ENCODE measurements at regions not wholly inside any gene's neighbourhood (a gene's known extent, or its start where the extent isn't known, plus 50 kb on each side); places are given as distances from the start of the nearest gene placed in this dataset.

DNA sequence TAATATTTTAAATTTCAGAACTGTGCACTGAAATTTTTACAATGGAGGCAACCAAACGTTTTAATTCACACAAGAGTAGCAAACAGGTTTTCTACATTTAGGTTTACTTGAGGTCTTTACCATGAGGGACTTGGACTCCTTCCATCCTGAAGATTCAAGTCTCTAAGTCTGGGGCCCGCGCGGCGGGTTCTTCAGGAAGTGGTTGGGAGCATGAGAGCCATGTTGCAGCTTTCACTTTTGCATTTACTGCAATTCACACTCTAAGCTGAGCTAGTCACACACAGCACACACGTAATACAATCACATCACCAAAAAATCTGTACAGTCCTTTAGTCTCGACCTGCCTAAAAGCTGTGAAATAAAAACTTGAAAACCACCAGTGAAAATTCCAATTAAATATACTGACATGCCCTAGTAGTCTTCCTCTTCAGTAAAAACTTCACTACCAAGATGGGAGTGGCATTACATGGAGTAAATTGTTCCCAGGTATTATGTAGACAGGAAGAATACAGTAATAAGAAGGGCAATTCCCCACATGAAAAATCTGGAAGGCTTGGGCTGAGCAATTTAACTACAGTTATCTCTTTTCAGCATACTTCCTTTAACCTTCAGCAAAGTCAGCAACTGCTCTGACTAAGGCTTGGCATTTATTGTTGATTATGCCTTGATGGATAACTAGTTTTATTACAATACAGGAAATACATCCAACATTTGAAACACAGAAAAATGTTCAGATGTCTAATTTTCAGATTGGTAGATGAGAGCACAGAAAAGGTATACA lies 571.1 kb upstream of the DIPK2B start:
- Mint-ChIP-seq H3K4me3 (peak overlapping the region; percentile 99), H3K27ac (no peak overlapping the region), H3K36me3 (peaks cover 20% of the 10 kb centered on the region), H3K9me3 (no peaks in the 10 kb centered on the region), H3K4me1 (ENCODE audit: low read depth in 2 of 2) (peaks cover 37 to 50% of the 10 kb centered on the region in 2 donors), H3K27me3 (no peaks in the 10 kb centered on the region)
- peak; percentile 82 for DNase-seq (ENCODE audit: low spot score)
- ATAC-seq, result peak; percentile 80 to 83

GRCh38 chrX:45771114-45771513 lies 570.4 kb upstream of the DIPK2B start:
- ATAC-seq (no peak), DNase-seq (ENCODE audit: low spot score) (no peak)
- peaks cover 21% of the 10 kb centered on the region for H3K36me3 Mint-ChIP-seq
- no peaks in the 10 kb centered on the region for H3K9me3 Mint-ChIP-seq
- no peaks in the 10 kb centered on the region for H3K27me3 Mint-ChIP-seq
- H3K4me1 Mint-ChIP-seq (ENCODE audit: low read depth in 2 of 2), result peaks cover 34 to 49% of the 10 kb centered on the region in 2 donors
- no peak overlapping the region for H3K27ac Mint-ChIP-seq
- H3K4me3 Mint-ChIP-seq, result peak overlapping the region; percentile 99

GRCh38 chrX:45769761-45770582 lies 569.3 kb upstream of the DIPK2B start:
- peaks cover 34 to 47% of the 10 kb centered on the region in 2 donors for H3K4me1 Mint-ChIP-seq (ENCODE audit: low read depth in 2 of 2)
- H3K27me3 Mint-ChIP-seq, result no peaks in the 10 kb centered on the region
- no peaks in the 10 kb centered on the region for H3K9me3 Mint-ChIP-seq
- ATAC-seq, result peak; percentile 91 to 92
- peak; percentile 88 for DNase-seq (ENCODE audit: low spot score)
- H3K36me3 Mint-ChIP-seq, result peaks cover 24% of the 10 kb centered on the region
- H3K27ac Mint-ChIP-seq, result no peak overlapping the region
- H3K4me3 Mint-ChIP-seq, result peak overlapping the region; percentile 99

- Mint-ChIP-seq H3K27me3 (no peaks in the 10 kb centered on the region), H3K4me3 (peak overlapping the region; percentile 99), H3K9me3 (no peaks in the 10 kb centered on the region), H3K4me1 (ENCODE audit: low read depth in 2 of 2) (peaks cover 34 to 41% of the 10 kb centered on the region in 2 donors), H3K36me3 (peaks cover 26% of the 10 kb centered on the region), H3K27ac (no peak overlapping the region)
- DNase-seq (ENCODE audit: low spot score), result no peak
- no peak for ATAC-seq
Observed at GRCh38 chrX:45768666-45769236, 568.1 kb upstream of the DIPK2B start.

- Mint-ChIP-seq H3K27ac (no peak overlapping the region), H3K4me3 (peak overlapping the region; percentile 99), H3K27me3 (no peaks in the 10 kb centered on the region), H3K36me3 (peaks cover 29% of the 10 kb centered on the region), H3K9me3 (no peaks in the 10 kb centered on the region), H3K4me1 (ENCODE audit: low read depth in 2 of 2) (peaks cover 41 to 44% of the 10 kb centered on the region in 2 donors)
- peak; percentile 15 to 24 for ATAC-seq
- DNase-seq (ENCODE audit: low spot score), result no peak
Observed at GRCh38 chrX:45766981-45767501, 566.4 kb upstream of the DIPK2B start.

DNA sequence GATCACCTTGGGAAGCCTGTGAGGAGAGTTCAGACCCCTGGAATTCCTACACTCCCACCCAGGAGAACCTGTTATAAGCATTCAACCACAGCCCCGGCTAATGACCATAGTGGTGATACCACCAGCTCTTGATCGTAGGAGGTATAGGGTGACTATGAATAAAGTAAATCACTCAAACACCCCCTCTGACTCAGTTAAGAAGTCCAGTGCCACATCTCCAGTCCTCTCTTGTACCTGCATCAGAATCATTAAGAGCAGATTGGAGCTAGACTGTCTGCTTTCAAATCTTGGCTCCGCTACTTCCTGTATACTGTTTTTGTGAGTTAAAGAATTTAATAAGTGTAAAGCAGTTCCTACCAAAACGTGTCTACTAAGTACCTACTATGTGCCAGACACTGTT lies 565.1 kb upstream of the DIPK2B start:
- no peak overlapping the region for H3K27ac Mint-ChIP-seq
- no peak for DNase-seq (ENCODE audit: low spot score)
- H3K4me3 Mint-ChIP-seq, result peak overlapping the region; percentile 99
- H3K9me3 Mint-ChIP-seq, result no peaks in the 10 kb centered on the region
- peak in 1 of 2 donors; percentile 54 for ATAC-seq
- H3K36me3 Mint-ChIP-seq, result peaks cover 36% of the 10 kb centered on the region
- no peaks in the 10 kb centered on the region for H3K27me3 Mint-ChIP-seq
- H3K4me1 Mint-ChIP-seq (ENCODE audit: low read depth in 2 of 2), result peaks cover 38 to 41% of the 10 kb centered on the region in 2 donors

- Mint-ChIP-seq H3K4me1 (ENCODE audit: low read depth in 2 of 2) (peaks cover 41 to 43% of the 10 kb centered on the region in 2 donors), H3K4me3 (peak overlapping the region; percentile 99), H3K27me3 (no peaks in the 10 kb centered on the region), H3K36me3 (peaks cover 41% of the 10 kb centered on the region), H3K9me3 (no peaks in the 10 kb centered on the region), H3K27ac (no peak overlapping the region)
- no peak for ATAC-seq
- no peak for DNase-seq (ENCODE audit: low spot score)
Observed at GRCh38 chrX:45765281-45765680, 564.6 kb upstream of the DIPK2B start.

DNA sequence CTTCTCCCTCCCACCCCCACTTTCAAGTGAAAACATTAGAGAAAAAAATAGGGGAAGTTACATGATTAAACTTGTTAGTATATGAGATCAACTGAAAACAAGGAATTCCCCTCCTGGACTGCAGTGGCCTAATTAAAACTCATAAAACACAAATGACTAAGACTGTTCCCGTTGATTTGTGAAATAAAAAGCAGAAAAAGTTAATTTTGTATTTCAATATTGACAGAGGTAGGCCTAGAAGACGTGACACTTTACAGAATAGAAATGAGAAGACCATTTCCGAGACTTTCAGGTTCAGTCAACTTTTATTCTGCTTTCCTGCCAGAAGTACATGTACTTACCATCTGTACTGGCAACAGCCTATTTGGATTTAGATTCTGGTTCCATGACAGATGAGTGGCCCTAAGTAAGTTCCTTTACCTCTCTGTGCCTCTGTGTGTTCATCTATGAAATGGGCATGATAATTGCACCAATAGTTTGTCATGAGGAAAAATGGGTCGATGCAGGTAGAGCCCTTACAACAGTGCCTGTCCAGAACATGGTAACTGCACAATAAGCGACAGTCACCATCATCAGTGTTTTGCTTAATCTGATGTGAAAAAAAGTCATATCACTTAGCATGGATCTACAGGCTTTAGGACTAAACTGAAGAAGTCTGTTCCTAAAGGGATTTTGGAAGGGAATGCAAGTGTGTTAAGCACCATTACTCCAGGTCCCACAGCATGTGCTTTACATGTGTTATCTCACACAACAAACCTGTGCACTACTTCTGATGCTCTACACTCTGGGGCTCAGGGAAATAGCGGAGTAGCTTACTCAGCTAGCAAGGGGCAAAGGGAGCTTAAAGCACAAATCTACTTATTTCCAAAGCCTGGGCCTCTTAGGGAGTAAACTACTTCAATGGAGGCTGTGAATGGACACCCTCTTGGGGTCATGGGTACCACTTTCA lies 562.3 kb upstream of the DIPK2B start:
- DNase-seq (ENCODE audit: low spot score) (no peak), ATAC-seq (peak; percentile 8 to 57)
- no peaks in the 10 kb centered on the region for H3K27me3 Mint-ChIP-seq
- peaks cover 53 to 62% of the 10 kb centered on the region in 2 donors for H3K4me1 Mint-ChIP-seq (ENCODE audit: low read depth in 2 of 2)
- peak overlapping the region; percentile 91 for H3K4me3 Mint-ChIP-seq
- H3K36me3 Mint-ChIP-seq, result peaks cover 37% of the 10 kb centered on the region
- H3K27ac Mint-ChIP-seq, result no peak overlapping the region
- no peaks in the 10 kb centered on the region for H3K9me3 Mint-ChIP-seq

- H3K36me3 Mint-ChIP-seq, result peaks cover 31% of the 10 kb centered on the region
- H3K27me3 Mint-ChIP-seq, result no peaks in the 10 kb centered on the region
- H3K27ac Mint-ChIP-seq, result no peak overlapping the region
- H3K9me3 Mint-ChIP-seq, result no peaks in the 10 kb centered on the region
- ATAC-seq, result no peak
- peak overlapping the region; percentile 91 for H3K4me3 Mint-ChIP-seq
- H3K4me1 Mint-ChIP-seq (ENCODE audit: low read depth in 2 of 2), result peaks cover 53 to 65% of the 10 kb centered on the region in 2 donors
- DNase-seq (ENCODE audit: low spot score), result no peak
Observed at GRCh38 chrX:45761920-45762319, 561.2 kb upstream of the DIPK2B start.

DNA sequence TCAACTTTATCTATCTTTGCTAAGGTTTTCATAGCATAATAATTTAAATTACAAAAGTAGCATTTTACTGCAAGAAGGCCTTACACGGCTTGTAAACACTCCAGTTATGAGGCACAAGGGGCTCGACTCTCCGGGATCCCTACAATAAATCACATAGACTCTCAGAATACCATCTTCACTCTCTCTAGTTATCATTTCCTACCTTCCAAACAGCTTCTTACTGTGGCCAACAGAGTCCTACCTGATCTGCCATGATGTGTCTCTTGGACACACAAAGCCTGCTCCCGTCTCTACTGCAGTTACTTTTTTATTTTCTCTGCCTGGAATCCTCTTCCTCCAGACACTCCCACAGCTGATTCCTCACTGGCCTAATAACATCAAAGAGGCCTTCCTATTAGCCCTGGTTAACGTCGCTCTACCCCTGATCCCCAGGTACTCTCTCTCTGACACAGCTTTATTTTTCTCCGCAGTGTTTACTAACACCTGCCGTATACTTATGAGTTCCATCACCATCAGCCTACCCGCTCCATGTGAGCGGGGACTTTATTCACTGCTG lies 559.6 kb upstream of the DIPK2B start:
- Mint-ChIP-seq H3K4me3 (peak overlapping the region; percentile 84), H3K36me3 (peaks cover 33% of the 10 kb centered on the region), H3K4me1 (ENCODE audit: low read depth in 2 of 2) (peaks cover 61 to 70% of the 10 kb centered on the region in 2 donors), H3K9me3 (no peaks in the 10 kb centered on the region), H3K27ac (no peak overlapping the region), H3K27me3 (no peaks in the 10 kb centered on the region)
- ATAC-seq (no peak), DNase-seq (ENCODE audit: low spot score) (no peak)

- H3K4me3 Mint-ChIP-seq, result peak overlapping the region; percentile 84
- H3K27me3 Mint-ChIP-seq, result no peaks in the 10 kb centered on the region
- ATAC-seq (peak; percentile 67 to 78), DNase-seq (ENCODE audit: low spot score) (peak; percentile 81)
- H3K36me3 Mint-ChIP-seq, result peaks cover 29% of the 10 kb centered on the region
- H3K4me1 Mint-ChIP-seq (ENCODE audit: low read depth in 2 of 2), result peaks cover 61 to 70% of the 10 kb centered on the region in 2 donors
- no peak overlapping the region for H3K27ac Mint-ChIP-seq
- no peaks in the 10 kb centered on the region for H3K9me3 Mint-ChIP-seq
Observed at GRCh38 chrX:45758738-45759397, 558.2 kb upstream of the DIPK2B start.

- H3K36me3 Mint-ChIP-seq, result peaks cover 29% of the 10 kb centered on the region
- peaks cover 60 to 65% of the 10 kb centered on the region in 2 donors for H3K4me1 Mint-ChIP-seq (ENCODE audit: low read depth in 2 of 2)
- H3K9me3 Mint-ChIP-seq, result no peaks in the 10 kb centered on the region
- no peak overlapping the region for H3K27ac Mint-ChIP-seq
- DNase-seq (ENCODE audit: low spot score) (peak; percentile 91), ATAC-seq (peak; percentile 74 to 86)
- no peaks in the 10 kb centered on the region for H3K27me3 Mint-ChIP-seq
- peak overlapping the region; percentile 84 for H3K4me3 Mint-ChIP-seq
Observed at GRCh38 chrX:45758319-45758718, 557.6 kb upstream of the DIPK2B start.

Measured in natural killer cell treated with Interleukin-12 subunit alpha and Interleukin-12 subunit beta and Interleukin-15 and Interleukin-18, amount 100 ng/mL, for 72 hours (primary cell).